NCI-H446 treated with DMSO at 0.1 percent for 48 hours (cell line): ENCODE measurements at regions not wholly inside any gene's neighbourhood (a gene's known extent, or its start where the extent isn't known, plus 50 kb on each side); places are given as distances from the start of the nearest gene placed in this dataset.
"Not testable (repeated sequence)": the region's sequence is repeated elsewhere in the genome, so short reads cannot be mapped to it uniquely, and the experiment has no call there.

Source experiments
- DNase-seq: peaks from one replicate; lab custom pipeline; 2025; lab: John Stamatoyannopoulos, UW

- no peak for DNase-seq
Observed at GRCh38 chr18:2112435-2113045, 458.8 kb downstream of the METTL4 start.

- no peak for DNase-seq
Observed at GRCh38 chr18:2114289-2114688, 457.0 kb downstream of the METTL4 start.

GRCh38 chr18:2114765-2115164 lies 456.5 kb downstream of the METTL4 start:
- no peak for DNase-seq

- no peak for DNase-seq
Observed at GRCh38 chr18:2121224-2121623, 450.1 kb downstream of the METTL4 start.

GRCh38 chr18:2123077-2123476 lies 448.2 kb downstream of the METTL4 start:
- DNase-seq = no peak

GRCh38 chr18:2134364-2134763 lies 436.9 kb downstream of the METTL4 start:
- DNase-seq = no peak

GRCh38 chr18:2135309-2135708 lies 436.0 kb downstream of the METTL4 start:
- no peak for DNase-seq

- DNase-seq = no peak
Observed at GRCh38 chr18:2138552-2138951, 432.8 kb downstream of the METTL4 start.

- no peak for DNase-seq
Observed at GRCh38 chr18:2139691-2140090, 431.6 kb downstream of the METTL4 start.

GRCh38 chr18:2143636-2144035 lies 427.7 kb downstream of the METTL4 start:
- no peak for DNase-seq

GRCh38 chr18:2144811-2145210 lies 426.5 kb downstream of the METTL4 start:
- DNase-seq = no peak

GRCh38 chr18:2146092-2146491 lies 425.2 kb downstream of the METTL4 start:
- DNase-seq = no peak

- no peak for DNase-seq
Observed at GRCh38 chr18:2146754-2147153, 424.6 kb downstream of the METTL4 start.

- DNase-seq = peak; percentile 5
Observed at GRCh38 chr18:2147476-2148230, 423.7 kb downstream of the METTL4 start.

GRCh38 chr18:2148823-2149222 lies 422.5 kb downstream of the METTL4 start:
- DNase-seq = no peak

GRCh38 chr18:2150566-2150965 lies 420.7 kb downstream of the METTL4 start:
- no peak for DNase-seq

- DNase-seq = no peak
Observed at GRCh38 chr18:2154278-2154677, 417.0 kb downstream of the METTL4 start.

- DNase-seq = no peak
Observed at GRCh38 chr18:2164644-2165550, 406.4 kb downstream of the METTL4 start.

GRCh38 chr18:2166876-2167275 lies 404.4 kb downstream of the METTL4 start:
- not testable (repeated sequence) for DNase-seq

- no peak for DNase-seq
Observed at GRCh38 chr18:2168022-2168421, 403.3 kb downstream of the METTL4 start.

- DNase-seq = no peak
Observed at GRCh38 chr18:2169656-2170055, 401.6 kb downstream of the METTL4 start.

GRCh38 chr18:2171840-2172625 lies 399.3 kb downstream of the METTL4 start:
- DNase-seq = no peak
